H1 (cell line): ENCODE measurements at regions not wholly inside any gene's neighbourhood (a gene's known extent, or its start where the extent isn't known, plus 50 kb on each side); places are given as distances from the start of the nearest gene placed in this dataset.

Source experiments
- TF ChIP-seq, protein P1 (sequence below): IDR thresholded peaks from 2 replicates; pipeline ENCODE4 v1.6.1; 2011; ENCODE audit warnings: low read depth, mild to moderate bottlenecking, low read length; ENCODE audit not compliant: insufficient read depth
- TF ChIP-seq, protein P2 (sequence below), 3 experiments: IDR thresholded peaks; 1 replicate in 2 of 3; 2 replicates in 1 of 3; pipeline versions ENCODE4 v1.5.1 to v1.6.1; 2011; ENCODE audit warnings: low read length in 3 of 3, mild to moderate bottlenecking in 3 of 3, inconsistent platforms in 2 of 3, low read depth in 1 of 3, moderate library complexity in 1 of 3; ENCODE audit not compliant: insufficient read depth in 1 of 3; ENCODE audit errors: control extremely low read depth in 1 of 3

DNA sequence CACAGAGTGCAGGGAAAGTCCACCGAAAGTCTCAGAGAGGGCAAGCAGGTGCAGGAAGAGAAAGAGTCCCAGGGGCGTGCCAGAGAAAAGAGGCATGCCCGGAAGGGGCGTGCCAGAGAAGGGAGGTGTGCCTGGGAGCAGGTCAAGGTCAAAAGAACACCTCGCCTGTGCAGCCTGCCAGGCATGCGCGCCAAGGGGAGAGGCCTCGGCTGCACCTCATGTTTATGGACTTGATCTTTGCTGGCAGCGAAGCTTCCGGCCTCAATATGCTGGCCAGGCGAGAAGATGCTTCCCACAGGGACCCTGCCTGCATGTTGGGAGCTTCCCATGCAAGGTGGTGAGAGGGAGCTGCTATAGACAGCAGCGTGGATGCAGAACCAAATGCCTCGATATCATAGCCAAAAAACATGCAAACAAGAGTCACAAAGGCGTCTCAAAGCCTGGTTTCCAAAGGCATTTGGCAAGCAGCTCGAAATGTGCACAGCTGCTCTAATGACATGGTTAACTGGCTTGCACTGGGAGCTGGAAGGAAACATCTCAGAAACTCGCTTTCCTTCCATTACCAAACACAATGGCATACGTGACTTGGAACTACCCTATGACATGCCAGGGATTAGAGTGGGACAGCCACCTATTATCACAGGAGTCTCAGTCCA is 192.5 kb upstream of the PPP2R2D start:
- TF ChIP-seq, protein P1, sequence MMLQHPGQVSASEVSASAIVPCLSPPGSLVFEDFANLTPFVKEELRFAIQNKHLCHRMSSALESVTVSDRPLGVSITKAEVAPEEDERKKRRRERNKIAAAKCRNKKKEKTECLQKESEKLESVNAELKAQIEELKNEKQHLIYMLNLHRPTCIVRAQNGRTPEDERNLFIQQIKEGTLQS, result no peak
- TF ChIP-seq, protein P2, sequence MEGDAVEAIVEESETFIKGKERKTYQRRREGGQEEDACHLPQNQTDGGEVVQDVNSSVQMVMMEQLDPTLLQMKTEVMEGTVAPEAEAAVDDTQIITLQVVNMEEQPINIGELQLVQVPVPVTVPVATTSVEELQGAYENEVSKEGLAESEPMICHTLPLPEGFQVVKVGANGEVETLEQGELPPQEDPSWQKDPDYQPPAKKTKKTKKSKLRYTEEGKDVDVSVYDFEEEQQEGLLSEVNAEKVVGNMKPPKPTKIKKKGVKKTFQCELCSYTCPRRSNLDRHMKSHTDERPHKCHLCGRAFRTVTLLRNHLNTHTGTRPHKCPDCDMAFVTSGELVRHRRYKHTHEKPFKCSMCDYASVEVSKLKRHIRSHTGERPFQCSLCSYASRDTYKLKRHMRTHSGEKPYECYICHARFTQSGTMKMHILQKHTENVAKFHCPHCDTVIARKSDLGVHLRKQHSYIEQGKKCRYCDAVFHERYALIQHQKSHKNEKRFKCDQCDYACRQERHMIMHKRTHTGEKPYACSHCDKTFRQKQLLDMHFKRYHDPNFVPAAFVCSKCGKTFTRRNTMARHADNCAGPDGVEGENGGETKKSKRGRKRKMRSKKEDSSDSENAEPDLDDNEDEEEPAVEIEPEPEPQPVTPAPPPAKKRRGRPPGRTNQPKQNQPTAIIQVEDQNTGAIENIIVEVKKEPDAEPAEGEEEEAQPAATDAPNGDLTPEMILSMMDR (IDR thresholded peaks at IDR 0.05; ENCODE audit: control extremely low read depth in 1 of 3, insufficient read depth in 1 of 3, low read depth in 1 of 3, low read length in 3 of 3), result no peak
